Activated CD4-positive, alpha-beta T cell treated with anti-CD3 and anti-CD28 coated beads for 4 hours (primary cell): ENCODE measurements at regions not wholly inside any gene's neighbourhood (a gene's known extent, or its start where the extent isn't known, plus 50 kb on each side); places are given as distances from the start of the nearest gene placed in this dataset.

Source experiments
- DNase-seq, 2 donors: peaks; one replicate each; pipeline ENCODE4 v3.0.0-alpha.2; 2020

GRCh38 chr9:134276453-134277245, 49.6 kb upstream of the RXRA start:
- DNase-seq: no peak
